AG04450 (cell line): ENCODE measurements at regions not wholly inside any gene's neighbourhood (a gene's known extent, or its start where the extent isn't known, plus 50 kb on each side); places are given as distances from the start of the nearest gene placed in this dataset.

Source experiments
- CTCF ChIA-PET: fragments of 300-600, 350-600 bp; formaldehyde crosslinking; extraction: SDS; loops from one replicate; lab custom pipeline; 2022; ENCODE audit warnings: antibody characterized with exemption, inconsistent platforms; lab: Charles Lee
- POLR2A ChIA-PET: fragments of 350-600 bp; formaldehyde crosslinking; extraction: SDS; loops from one replicate; lab custom pipeline; 2021; ENCODE audit warnings: antibody characterized with exemption, inconsistent platforms; lab: Yijun Ruan, JAX
- DNase-seq: peaks from one replicate; pipeline ENCODE4 v3.0.0-alpha.2; 2011; ENCODE audit warnings: low read depth, low spot score
- H3K27ac ChIP-seq: one replicate; pipeline ENCODE4 v1.5.1; 2012; ENCODE audit warnings: low read depth, low read length, control low read depth
- H3K27me3 ChIP-seq: one replicate; pipeline ENCODE4 v1.6.0; 2012; ENCODE audit warnings: low read length; ENCODE audit not compliant: control insufficient read depth, insufficient read depth
- H3K4me3 ChIP-seq: 2 replicates; pipeline ENCODE4 v1.5.1; 2011; ENCODE audit warnings: mild to moderate bottlenecking, low read depth, low read length, control low read depth
- H3K9me3 ChIP-seq: 2 replicates; pipeline ENCODE4 v1.5.1; 2012; ENCODE audit warnings: low read length; ENCODE audit not compliant: control insufficient read depth, insufficient read depth
- TF ChIP-seq, protein P1 (sequence below): IDR thresholded peaks from 2 replicates; pipeline ENCODE4 v1.5.1; 2011; ENCODE audit warnings: low read depth, low read length, control low read depth, inconsistent platforms

DNA sequence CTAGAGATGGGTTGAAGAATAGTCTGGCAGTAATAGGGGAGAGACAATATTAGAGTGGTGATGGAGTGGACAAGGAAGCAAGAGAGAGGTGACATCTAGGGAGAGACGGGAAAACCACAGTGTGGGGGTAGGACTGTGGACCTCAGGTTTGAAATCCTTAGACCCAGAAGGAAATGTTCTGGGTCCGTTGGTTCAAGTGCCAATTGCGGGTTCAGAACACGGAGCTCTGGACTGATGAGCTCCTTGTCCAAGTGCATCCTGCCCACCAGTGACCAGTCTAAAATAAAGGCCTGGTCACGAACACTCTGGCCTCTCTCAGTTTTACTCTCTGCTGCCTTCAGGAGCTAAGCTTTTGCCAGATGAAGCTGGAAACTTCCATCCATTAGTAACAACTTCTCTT is 174.0 kb downstream of the LINC00237 start:
- ChIA-PET CTCF (no interaction called here), POLR2A (no interaction called here)
- Histone ChIP-seq H3K9me3 (peaks cover 16% of the 10 kb centered on the region), H3K27ac (no peak overlapping the region), H3K4me3 (no peak overlapping the region), H3K27me3 (no peaks in the 10 kb centered on the region)
- TF ChIP-seq, protein P1, sequence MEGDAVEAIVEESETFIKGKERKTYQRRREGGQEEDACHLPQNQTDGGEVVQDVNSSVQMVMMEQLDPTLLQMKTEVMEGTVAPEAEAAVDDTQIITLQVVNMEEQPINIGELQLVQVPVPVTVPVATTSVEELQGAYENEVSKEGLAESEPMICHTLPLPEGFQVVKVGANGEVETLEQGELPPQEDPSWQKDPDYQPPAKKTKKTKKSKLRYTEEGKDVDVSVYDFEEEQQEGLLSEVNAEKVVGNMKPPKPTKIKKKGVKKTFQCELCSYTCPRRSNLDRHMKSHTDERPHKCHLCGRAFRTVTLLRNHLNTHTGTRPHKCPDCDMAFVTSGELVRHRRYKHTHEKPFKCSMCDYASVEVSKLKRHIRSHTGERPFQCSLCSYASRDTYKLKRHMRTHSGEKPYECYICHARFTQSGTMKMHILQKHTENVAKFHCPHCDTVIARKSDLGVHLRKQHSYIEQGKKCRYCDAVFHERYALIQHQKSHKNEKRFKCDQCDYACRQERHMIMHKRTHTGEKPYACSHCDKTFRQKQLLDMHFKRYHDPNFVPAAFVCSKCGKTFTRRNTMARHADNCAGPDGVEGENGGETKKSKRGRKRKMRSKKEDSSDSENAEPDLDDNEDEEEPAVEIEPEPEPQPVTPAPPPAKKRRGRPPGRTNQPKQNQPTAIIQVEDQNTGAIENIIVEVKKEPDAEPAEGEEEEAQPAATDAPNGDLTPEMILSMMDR: no peak
- DNase-seq: no peak

DNA sequence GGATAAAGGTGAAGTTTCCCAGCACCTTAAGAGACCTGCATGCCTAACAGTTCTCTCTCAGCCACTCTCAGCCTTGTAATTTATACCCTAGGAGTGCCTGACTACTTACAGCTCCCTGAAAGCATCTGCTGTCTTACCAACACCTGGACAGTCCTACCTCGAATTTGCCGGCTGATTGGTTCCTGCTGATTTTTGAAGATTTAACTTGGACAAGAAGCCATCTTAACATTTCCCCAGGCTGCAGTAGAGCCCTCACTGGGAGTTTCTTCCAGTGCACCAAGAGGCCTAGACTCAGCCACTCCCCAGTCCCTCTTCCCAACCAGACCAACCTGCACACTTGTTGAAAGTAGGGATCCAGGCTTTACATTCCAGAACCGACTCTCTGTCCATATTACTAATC is 174.5 kb downstream of the LINC00237 start:
- no peak overlapping the region for H3K4me3 ChIP-seq
- H3K27ac ChIP-seq: no peak overlapping the region
- H3K9me3 ChIP-seq: peaks cover 16% of the 10 kb centered on the region
- CTCF ChIA-PET: no interaction called here
- TF ChIP-seq, protein P1: no peak
- H3K27me3 ChIP-seq: no peaks in the 10 kb centered on the region
- no peak for DNase-seq
- POLR2A ChIA-PET: no interaction called here

DNA sequence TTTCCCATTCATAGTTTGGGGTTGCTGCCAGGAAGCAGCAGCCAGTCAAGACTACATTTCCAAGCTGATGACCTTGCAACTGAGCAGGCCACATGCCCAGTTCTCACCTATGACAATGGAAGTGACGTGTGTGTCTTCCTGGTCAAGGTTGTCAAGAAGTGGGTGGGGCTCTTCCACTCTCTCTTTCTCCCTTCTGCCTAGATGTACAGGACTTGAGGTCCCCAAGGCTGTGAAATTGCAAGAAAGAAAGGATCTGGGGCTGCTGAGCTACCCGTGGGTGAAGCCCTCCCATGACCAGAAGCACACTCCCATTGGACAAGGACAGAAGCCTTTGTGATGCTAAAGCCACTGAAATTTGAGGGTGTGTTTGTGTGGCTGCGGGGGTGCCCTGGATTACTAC is 175.1 kb downstream of the LINC00237 start:
- Histone ChIP-seq H3K4me3 (no peak overlapping the region), H3K27me3 (no peaks in the 10 kb centered on the region), H3K27ac (no peak overlapping the region), H3K9me3 (peaks cover 18% of the 10 kb centered on the region)
- no peak for DNase-seq
- ChIA-PET CTCF (no interaction called here), POLR2A (no interaction called here)
- TF ChIP-seq, protein P1: no peak

DNA sequence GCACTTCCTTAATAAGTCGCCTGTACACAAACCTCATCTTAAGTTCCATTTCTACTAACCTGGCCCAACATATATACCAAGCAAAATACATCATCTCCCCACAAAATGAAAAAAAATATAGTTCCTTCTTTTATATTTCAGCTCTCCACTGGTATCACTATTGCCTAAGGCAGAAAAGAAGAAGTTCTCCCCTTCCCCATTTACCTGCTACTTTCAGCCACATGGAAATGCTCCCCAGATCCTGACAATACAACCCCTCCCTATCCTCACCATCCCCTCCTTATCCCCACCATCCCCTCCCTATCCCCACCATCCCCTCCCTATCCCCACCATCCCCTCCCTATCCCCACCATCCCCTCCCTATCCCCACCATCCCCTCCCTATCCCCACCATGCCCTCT is 175.7 kb downstream of the LINC00237 start:
- H3K4me3 ChIP-seq: no peak overlapping the region
- CTCF ChIA-PET: no interaction called here
- H3K27ac ChIP-seq: no peak overlapping the region
- POLR2A ChIA-PET: no interaction called here
- peaks cover 20% of the 10 kb centered on the region for H3K9me3 ChIP-seq
- H3K27me3 ChIP-seq: no peaks in the 10 kb centered on the region
- TF ChIP-seq, protein P1: no peak
- no peak for DNase-seq

DNA sequence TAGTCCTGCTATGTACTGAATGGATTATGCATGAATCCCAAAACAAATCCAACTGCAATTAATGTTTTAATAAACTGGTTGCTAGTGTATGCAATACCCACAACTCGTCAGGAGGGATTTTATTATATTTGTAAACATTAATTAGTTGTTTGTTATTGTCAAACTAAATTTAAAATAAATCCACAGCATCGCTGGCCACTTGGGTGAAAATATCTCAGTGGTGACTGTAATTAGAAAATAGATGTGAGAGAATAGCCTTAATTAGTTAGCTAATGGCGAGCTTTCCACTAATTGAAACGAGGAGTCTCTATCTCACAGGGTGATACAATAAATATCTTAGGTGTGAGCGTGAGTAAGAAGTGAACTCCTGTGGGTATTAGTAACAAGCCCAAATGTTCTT is 176.8 kb downstream of the LINC00237 start:
- ChIA-PET POLR2A (no interaction called here), CTCF (no interaction called here)

More for the DNA sequence above, 176.8 kb downstream of the LINC00237 start:
- TF ChIP-seq, protein P1: no peak
- DNase-seq: no peak
- Histone ChIP-seq H3K4me3 (no peak overlapping the region), H3K9me3 (peaks cover 28% of the 10 kb centered on the region), H3K27me3 (no peaks in the 10 kb centered on the region), H3K27ac (no peak overlapping the region)
